ENCODE measurements at regions not wholly inside any gene's neighbourhood (a gene's known extent, or its start where the extent isn't known, plus 50 kb on each side); places are given as distances from the start of the nearest gene placed in this dataset.
"Not testable (repeated sequence)": the region's sequence is repeated elsewhere in the genome, so short reads cannot be mapped to it uniquely, and the experiment has no call there.

DNA sequence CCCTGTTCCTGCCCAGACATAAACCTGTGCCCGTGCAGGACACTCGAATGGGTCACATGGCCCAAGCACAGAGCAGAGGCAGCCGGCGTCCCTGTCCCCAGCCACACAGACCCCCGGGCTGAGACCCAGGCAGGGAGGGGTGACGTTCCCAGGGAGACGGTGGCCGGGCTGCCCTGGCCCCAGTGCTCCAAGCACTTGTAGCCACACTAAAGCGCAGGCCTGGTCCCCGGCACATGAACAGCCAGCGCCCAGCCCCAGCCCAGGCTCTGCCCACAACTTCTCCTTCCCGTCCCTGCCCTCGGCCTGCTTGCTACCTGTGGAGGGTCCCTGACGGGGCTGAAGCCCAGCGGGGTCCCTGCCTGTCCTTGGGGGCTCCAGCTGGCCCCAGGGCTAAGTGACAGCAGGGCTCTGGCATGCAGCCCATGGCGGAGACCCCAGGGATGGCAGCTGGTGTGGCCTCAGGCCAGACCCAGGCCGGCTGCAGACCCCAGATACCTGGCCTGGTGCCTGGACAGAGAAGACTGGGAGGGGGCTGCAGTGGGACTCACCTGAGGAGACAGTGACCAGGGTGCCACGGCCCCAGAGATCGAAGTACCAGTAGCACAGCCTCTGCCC is 338.4 kb downstream of the TMEM121 start:
- in situ Hi-C loops (cut with MboI; ENCODE audit: low sequenced_read_pairs), result no loop called here

DNA sequence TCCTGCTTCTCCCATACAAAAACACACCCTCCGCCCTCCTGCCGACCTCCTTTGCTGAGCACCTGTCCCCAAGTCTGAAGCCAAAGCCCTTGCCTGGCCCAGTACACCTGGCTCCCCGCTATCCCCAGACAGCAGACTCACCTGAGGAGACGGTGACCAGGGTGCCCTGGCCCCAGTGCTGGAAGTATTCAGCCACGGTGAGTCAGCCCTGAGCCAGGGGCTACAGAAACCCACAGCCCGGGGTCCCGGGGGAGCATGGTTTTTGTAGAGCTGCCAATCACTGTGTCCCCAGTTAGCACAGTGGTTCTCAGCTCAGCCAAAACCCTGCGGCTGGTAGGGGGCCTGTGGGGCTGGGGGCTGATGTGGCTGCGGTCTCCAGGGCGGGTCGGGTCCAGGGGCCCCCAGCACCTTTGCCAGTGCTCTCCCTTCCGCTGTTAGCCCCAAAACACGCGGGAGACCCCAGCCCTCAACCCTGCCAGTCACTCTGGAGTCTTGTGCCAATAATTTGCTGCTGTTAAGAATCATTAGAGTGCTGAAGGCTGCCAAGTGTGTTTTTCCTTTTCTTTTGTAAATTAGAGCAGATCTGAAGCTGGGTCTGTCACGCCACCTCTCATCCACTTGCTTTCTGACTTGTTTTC is 339.0 kb downstream of the TMEM121 start:
- in situ Hi-C loops (cut with MboI; ENCODE audit: low sequenced_read_pairs), result no loop called here

DNA sequence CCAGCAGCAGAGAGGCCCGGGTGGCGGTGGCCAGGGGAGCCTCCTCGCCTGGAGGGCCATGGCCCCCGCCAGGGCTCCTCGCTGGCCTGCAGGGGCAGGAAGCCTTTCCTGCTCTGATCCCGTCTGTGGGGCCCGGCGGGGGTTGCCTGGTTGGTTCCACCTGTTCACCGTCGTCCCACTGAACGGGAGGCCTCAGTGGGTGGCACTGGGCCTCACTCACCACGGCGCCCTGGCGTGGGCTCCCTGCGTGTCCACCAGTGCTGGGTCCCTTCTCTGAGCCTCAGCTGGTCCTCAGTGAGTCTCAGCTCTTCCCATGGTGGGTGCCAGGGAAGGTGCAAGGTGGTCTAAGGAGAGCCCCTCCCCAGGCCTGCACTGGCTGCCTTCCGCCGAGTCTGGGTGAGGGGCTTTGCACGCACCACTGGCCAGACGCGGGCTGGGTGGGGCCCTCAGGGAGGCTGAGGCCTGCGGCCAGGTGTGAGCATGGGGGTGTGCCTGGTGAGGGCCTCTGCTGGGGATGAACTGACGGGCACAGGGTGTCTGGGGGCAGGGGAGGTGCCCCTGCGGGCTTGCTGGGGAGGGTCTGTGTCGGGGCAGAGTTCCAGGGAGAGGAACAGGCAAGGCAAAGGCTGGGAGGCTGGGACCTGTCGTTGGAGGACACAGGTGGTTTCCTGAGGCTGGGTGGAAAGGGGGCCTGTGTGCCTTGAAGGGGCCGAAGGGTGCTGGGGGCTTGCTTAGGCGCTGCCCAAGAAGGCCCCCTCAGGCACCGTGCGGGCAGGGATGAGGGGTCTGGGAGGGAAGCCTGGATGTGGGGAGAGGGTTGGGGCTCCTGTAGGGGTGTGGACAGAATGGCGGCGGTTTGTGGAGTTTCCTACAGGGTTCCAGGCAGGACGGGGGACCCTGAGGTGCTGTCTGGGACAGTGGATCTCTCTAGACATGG is 339.8 kb downstream of the TMEM121 start:
- in situ Hi-C loops (cut with MboI; ENCODE audit: low sequenced_read_pairs), result no loop called here

DNA sequence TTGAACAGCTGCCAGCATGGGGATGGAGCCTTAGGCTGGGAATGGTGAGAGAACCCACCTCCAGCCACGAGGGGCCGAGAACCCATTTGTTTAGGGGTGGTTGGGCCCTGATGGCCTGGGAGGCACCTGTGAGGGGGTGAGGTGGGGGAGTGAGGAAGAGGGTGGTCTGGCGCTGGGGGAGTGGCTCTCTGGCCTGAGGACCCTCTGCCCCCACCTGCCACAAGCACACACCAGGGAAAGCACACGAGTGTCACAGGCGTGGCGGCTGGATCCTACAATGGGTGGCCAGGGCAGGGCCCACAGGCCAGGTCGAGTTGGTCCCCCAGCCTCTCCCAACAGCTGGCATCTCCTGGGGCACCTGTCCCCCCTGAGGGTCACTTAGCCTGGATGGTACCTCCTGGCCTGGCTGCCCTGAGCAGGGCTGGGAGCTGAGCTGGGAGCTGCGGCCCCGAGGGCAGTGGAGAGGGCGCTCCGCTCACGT is 340.5 kb downstream of the TMEM121 start:
- in situ Hi-C loops (cut with MboI; ENCODE audit: low sequenced_read_pairs), result no loop called here

DNA sequence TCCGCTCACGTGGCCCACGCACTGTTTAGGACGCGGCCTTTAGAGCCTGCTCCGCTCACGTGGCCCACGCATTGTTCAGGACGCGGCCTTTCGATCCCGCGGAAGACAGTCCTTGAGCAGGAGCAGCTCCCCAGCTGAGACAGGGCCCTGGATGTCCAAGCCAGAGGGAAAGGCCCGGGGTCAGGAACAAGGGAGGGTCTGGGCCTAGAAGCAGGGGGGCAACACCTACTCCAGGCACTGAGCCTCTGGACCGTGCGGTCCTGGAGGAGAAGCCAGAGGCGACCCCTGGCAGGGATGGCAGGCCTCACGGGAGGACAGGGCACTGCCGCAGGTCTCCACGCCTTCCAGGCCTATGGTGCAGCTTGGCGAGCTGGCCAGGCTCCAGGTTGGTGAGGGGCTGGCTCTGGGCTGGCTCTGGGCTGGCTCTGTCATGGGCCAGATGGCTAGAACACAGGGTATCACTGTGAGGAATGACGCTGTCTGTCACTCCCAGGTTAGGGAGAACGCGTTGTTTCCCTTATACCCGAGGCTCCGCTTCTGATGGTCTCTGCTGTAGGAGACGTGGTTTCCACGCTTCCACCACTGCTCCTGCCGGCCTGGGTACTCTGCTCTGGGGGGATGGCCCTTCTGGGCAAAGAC is 341.7 kb downstream of the TMEM121 start:
- in situ Hi-C loops (cut with MboI; ENCODE audit: low sequenced_read_pairs), result no loop called here

DNA sequence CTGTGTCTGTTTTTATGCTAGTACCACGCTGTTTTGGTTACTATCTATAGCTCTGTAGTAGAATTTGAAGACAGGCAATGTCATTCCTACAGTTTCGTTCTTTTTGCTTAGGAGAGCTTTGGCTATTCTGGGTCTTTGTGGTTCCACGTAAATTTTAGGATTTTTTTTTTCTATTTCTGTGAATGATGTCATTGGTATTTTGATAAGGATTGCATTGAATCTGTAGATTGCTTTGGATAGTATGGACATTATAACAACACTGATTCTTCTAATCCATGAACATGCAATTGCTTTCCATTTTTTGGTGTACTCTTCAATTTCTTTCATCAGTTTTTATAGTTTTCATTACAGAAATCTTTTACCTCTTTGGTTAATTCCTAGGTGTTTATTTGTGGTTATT is 345.2 kb downstream of the TMEM121 start:
- in situ Hi-C loops (cut with MboI; ENCODE audit: low sequenced_read_pairs), result no loop called here

DNA sequence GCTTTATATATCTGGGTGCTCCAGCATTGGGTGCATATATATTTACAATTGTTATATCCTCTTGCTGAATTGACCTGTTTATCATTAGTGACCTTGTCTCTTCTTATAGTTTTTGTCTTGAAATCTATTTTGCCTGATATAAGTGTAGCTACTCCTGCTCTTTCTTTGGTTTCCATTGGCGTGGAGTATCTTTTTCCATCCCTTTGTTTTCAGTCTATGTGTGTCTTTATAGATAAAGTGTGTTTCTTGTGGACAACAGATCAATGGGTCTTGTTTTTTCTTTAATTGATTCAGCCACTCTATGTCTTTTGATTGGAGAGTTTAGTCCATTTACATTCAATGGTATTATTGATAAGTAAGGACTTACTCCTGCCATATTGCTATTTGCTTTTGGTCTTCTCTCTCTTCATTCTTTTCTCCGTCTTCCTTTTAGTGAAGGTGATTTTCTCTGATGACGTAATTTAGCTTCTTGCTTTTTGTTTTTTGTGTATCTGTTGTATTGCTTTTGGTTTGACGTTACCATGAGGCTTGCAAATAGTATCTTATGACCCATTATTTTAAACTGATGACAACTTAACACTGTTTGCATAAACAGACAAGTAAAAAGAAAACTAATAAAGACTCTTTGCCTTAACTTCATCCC is 347.6 kb downstream of the TMEM121 start:
- in situ Hi-C loops (cut with MboI; ENCODE audit: low sequenced_read_pairs), result no loop called here

DNA sequence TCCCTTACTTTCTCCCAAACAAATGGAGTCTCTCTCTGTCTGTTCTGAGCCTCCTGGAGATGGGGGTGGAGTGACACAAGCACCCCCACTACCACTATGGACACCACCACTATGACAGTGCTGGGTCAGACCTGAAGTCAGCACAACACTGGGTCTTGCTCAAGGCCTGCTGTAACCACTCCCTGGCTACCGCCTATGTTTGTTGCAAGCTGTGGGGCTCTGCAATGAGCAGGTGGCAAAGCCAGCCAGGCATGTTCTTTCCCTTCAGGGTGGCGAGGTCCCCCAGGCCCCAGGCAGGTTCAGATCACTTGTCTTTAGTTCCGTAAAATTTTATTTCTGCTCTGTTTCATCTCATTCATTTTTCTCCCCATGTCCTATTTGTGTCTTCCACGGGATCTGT is 349.8 kb downstream of the TMEM121 start:
- in situ Hi-C loops (cut with MboI; ENCODE audit: low sequenced_read_pairs), result no loop called here

DNA sequence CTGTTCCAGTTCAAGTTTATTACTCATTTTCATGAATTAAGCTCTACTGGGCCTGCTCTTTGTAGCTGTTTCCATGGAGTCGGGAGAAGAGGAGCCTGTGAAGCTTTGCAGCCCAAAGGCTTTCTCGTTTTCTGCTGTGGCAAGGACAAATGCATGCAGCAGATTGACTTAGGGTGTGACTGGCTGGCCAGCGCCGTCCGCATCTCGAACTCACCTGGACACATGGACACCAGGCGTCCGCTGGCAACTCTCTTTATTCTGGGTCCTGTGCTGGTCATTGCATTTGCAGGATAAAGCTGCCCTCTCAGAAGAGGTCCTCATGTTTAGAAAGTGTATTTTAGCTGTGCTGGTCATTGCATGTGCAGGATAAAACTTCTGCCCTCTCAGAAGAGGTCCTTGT is 350.4 kb downstream of the TMEM121 start:
- in situ Hi-C loops (cut with MboI; ENCODE audit: low sequenced_read_pairs), result no loop called here

DNA sequence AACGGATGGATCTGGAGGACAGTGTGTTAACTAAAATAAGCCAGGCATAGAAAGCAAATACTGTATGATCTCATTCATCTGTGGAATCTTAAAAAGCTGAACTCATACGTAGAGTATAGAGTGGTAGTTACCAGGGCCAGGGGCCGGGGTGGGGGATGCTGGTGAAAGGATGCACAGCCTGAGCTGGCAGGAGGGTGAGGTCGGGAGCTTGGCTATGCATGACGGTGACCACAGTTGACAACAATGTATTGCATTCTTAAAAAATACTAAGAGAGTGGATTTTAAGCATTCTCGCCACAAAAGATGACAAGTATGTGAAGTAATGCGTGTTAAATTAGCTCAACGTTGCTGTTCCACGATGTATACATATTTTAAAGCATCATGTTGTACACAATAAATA is 351.3 kb downstream of the TMEM121 start:
- in situ Hi-C loops (cut with MboI; ENCODE audit: low sequenced_read_pairs), result no loop called here

DNA sequence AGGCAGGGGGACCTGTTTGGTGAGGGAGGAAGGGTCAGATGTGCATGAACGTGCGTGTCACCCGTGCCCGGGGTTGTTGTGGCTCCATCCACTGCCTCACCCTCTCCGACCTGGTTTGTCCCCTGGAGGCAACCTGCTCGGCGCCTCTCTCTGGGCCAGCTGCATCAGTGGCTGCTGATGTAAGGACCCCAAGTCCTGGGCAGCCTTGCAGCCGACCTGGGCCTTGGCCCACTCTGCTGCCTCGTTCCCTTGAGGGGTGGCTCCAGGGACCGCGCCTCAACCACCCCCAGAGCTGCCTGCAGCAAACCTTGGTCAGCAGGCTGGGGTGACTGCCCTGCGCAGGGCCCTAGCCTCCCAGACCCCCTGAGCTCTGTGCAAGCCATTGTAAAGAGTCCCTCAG is 351.7 kb downstream of the TMEM121 start:
- in situ Hi-C loops (cut with MboI; ENCODE audit: low sequenced_read_pairs), result no loop called here

DNA sequence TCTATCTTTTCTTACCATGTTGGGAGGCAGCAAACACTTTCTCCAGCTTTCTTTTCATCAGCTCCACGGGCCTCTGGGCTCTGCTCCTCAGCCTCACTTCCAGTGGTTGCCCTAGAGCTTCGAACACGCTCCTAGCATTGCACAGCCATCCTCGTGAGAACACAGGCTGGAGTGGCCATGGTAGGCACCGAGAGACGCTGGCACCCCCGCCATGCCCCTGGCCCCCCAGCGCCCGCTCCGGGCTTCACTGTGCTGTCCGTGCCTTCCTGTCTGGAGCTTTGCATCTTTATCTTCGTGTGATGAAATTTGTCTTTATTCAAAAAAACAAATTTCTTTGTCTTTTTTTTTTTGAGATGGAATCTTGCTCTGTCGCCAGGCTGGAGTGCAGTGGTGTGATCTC is 352.2 kb downstream of the TMEM121 start:
- in situ Hi-C loops (cut with MboI; ENCODE audit: low sequenced_read_pairs), result no loop called here

DNA sequence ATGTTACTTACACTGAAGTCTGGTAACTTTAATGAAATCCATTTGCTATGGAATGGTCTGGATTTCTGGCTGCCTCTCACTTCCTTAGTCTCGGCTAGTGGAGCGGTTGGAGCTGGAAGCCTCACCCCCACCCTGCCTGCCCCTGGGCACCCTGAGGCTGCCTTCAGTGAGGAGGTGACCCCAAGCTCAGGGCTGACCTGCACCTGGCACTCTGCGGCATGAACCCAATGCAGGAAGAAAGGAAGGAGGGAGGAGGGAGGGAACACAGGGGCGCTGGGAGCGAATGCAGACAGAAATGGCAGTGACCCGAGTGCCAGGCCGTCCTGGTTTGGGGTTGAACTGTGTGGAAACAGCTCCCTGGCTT is 353.1 kb downstream of the TMEM121 start:
- in situ Hi-C loops (cut with MboI; ENCODE audit: low sequenced_read_pairs), result no loop called here

DNA sequence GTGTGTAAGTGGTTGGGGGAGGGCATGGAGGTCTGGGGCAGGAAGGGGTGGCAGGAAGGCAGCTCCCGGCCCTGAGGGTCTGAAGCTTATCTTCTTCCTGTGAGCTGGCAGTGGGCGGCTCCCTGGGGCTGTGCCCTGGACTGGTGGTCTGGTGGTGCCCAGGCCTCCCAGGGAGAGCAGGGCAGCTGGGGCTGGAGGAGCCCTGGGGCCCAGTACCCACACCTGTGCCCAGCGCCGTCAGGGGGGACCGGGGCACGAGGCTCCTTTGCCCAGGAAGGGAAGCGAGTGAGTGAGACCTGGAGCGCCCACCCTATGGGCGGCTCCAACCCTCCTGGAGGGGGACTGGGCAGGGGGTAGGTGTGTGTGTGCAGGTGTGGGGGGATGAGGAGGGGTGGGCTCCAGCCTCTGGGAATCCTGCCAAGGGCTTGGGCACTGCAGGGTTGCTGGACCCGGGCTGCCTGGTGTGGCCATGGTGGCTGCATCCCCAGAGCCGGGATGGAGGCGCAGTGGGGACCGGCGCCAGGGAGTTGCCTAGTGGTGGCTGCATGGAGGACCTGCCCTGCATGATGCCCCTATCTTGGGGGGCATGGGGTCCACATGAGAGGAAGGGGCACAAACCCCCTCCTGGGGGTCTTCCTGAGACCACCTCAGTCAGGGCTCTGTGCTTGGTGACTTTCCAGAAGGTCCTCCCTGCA is 353.6 kb downstream of the TMEM121 start:
- in situ Hi-C loops (cut with MboI; ENCODE audit: low sequenced_read_pairs), result no loop called here

DNA sequence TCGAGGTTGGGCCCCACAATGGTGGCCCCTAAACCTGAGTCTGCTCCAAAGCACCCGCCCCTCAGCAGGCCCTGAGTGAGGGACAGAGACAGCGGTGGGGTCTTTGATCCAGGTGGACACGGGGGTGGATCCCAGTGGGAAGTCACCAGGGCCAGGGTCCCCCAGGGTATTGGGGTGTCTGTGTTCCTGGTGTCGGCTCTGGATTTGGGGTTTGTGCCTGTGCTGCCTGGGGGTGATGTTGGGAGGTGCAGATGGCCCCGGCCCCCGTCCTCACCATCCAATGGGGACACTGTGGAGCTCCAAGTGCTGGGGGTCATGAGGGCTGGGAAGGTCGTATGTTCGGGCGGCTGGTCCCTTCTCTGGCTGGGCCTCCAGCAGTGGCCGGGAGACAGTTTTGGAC is 354.2 kb downstream of the TMEM121 start:
- in situ Hi-C loops (cut with MboI; ENCODE audit: low sequenced_read_pairs), result no loop called here

DNA sequence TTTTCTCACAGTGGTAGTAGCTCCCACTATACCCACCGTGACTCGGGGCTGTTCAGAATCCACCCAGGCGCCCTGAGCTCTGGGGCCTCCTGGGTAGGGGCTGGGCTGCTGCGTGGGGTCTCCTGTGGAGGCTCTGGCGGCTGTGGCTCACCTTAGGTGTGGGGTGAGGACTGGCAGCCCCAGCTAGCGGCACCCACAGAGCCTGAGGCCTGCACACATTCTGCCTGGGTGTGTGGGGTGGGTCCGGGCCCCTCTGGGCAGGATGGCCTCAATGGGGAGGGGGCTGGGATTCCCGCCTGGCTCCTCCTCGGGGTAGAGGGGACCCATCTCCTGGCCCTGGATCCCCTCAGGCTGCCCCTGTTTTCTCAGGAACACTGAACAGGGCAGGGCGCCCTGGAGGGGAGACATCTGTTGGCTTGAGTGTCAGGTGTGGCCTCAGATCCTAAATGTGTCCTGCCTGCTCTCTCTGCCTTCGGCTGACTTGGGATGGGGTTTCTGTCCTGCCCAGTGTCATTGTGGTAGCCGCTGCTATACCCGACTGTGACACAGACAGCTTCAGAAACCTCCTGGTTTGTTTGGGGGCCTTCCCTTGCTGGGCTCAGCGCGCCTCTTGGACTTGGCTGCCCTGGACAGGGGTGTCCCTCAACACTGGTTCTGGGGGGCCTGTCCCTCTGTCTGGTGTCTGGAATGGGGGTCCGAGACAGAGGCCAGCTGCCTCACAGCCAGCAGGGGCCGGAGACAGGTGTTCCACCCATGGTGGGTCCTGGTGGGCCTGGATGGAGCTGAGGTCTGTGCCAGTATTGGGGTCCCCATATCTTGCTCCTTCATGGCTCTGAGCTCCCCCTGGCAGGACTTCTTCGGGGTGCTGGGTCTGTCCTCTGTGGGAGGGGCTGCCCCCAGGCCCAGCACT is 354.9 kb downstream of the TMEM121 start:
- in situ Hi-C loops (cut with MboI; ENCODE audit: low sequenced_read_pairs), result no loop called here

DNA sequence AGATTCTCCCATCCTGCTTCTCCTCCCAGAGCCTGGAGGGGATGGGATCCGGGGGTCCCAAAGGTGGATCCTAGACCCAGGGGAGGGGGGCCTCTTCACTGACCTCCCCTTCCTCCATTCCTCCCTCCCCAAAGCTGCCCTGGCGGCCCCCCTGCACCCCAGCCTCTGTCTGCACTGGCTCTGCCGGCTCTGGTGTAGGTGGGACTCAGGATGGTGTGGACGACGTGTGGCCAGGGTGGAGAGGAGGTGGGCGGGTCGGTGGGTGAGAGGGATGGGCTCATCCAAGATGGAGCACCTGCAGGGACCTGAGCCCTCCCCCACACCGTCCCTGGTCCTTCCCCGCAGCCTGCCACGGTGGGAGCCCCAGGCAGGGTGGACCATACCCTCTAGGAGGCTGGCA is 355.6 kb downstream of the TMEM121 start:
- in situ Hi-C loops (cut with MboI; ENCODE audit: low sequenced_read_pairs), result not testable (repeated sequence)

DNA sequence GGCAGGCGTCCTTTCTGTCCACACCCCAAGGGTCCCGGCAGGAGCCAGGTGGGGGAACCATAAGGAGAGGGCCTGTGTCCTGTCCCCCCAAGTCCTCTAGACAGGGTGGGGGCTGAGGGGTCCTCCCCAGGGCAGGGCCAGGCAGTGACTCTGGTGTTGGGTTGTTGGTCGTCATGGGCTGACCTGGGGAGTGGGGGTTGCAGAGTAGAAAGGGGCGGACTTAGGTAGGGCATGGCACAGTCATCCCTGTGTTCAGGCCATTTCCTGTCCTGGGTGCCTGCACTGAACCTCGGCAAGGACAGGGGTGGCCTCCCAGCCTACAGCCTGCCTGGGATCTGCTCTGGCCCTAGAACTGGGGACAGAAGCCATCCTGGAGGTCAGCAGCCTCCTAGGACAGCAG is 356.2 kb downstream of the TMEM121 start:
- in situ Hi-C loops (cut with MboI; ENCODE audit: low sequenced_read_pairs), result no loop called here

Data from HL-60/S4 (cell line).